ENCODE measurements at regions not wholly inside any gene's neighbourhood (a gene's known extent, or its start where the extent isn't known, plus 50 kb on each side); places are given as distances from the start of the nearest gene placed in this dataset.
"Not testable (repeated sequence)": the region's sequence is repeated elsewhere in the genome, so short reads cannot be mapped to it uniquely, and the experiment has no call there.

DNA sequence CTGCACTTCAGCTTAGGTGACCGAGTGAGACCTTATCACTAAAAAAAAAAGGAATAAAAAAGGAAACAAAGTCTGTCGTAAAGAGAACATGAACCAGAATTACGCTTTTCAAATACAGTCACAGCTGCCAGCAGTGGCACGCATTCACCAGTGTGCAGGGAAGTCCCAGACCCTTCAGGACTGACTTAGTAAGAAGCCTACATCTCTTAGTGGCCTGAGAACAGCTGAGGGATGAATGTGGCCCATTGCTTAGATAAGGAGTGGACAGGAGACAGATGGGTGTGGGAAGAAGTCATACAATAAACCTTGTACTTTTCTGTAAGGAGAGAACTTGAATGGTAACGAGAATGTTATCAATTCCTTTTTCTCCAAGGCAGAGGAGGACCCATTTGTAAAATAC lies 178.5 kb downstream of the JCAD start:
- DNase-seq = no peak

GRCh38 chr10:29879862-29880261 lies 179.5 kb downstream of the JCAD start:
- DNase-seq = no peak

GRCh38 chr10:29878492-29878891 lies 180.9 kb downstream of the JCAD start:
- DNase-seq = no peak

DNA sequence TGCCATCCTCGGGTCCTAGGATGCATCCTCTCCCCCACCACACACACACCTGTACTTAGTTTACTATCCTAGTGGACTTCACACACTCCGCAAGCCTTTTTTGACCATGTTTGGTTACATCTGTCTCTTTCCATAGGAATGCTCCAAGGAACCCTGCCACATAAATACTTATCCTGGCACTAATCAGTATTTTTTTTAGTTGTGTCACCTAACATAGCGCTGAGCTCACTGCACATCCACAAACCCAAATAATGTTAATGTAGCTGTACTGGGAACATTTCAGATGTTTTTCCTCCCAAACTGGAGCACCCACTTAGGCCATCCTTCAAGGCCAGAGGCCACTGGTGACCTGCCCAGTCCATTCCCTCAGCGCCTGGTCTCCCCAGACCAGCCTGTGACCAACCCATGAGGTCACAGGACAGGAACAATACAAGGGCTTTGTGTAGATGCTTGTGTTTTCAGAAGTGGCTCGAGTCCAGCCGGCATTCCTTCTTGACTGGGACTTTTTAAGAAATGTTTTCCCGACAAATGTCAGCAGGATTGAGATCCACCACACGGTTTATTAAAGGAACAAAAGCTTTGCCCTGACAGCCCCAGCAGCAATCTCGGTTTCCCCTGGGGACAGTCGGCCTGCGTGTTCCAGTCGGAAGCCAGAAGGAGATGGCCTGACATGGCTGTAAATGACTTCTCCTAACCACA lies 181.4 kb downstream of the JCAD start:
- DNase-seq = peak; percentile 15

- no peak for DNase-seq
Observed at GRCh38 chr10:29876008-29876555, 183.3 kb downstream of the JCAD start.

GRCh38 chr10:29874606-29875269 lies 184.6 kb downstream of the JCAD start:
- no peak for DNase-seq

GRCh38 chr10:29873941-29874484 lies 185.4 kb downstream of the JCAD start:
- peak; percentile 23 for DNase-seq

GRCh38 chr10:29870522-29871044 lies 188.8 kb downstream of the JCAD start:
- no peak for DNase-seq

GRCh38 chr10:29869593-29869992 lies 189.8 kb downstream of the JCAD start:
- DNase-seq = no peak

DNA sequence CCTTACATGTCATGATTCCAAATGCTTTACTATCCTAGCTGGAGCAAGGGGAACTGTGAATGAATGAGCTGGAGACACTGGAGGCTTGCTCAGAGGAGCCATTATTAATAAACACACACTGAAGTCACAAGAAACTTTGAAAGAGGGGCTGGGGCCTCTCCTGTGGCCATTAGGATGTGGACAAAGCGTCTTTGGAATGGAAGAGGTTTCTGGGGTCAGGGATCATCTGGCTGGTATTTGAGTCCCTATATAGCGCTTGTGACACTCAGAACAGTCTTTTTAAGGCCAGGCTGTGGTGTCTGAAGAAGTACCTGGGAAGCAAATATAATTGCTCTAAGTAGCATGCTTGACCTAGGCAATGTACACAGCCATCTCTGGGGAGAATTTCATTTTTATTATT lies 193.0 kb downstream of the JCAD start:
- DNase-seq = no peak

DNA sequence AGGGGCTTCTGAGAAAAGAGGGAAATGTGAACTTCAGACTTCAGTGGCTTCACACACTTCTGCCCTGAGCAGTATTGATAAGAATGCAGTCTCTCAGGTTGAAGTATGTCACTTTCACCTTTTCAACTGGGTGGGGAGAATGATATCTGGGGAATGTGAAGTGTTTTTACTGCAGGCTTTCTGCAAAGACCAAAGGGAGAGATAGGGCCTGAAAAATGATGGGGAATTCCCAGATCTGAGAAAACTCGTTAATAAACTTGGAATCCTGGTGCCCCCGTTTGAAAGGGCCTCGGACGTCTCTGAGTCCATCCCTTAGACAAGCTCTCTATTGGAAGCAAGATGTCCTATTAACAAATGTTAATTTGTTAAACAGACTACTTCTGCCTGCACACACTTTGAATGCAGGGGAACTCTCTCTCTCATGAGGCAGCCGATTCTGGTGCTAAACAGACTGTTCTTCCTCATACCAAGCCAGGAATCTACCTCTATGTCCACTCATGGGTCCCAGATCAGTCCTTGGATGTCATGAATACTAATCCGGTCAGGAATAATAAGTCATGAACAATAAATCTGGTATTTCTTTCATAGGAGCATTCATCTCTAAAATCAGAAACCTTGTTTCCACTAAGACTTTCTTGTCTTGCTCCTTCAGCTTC lies 193.6 kb downstream of the JCAD start:
- no peak for DNase-seq

DNA sequence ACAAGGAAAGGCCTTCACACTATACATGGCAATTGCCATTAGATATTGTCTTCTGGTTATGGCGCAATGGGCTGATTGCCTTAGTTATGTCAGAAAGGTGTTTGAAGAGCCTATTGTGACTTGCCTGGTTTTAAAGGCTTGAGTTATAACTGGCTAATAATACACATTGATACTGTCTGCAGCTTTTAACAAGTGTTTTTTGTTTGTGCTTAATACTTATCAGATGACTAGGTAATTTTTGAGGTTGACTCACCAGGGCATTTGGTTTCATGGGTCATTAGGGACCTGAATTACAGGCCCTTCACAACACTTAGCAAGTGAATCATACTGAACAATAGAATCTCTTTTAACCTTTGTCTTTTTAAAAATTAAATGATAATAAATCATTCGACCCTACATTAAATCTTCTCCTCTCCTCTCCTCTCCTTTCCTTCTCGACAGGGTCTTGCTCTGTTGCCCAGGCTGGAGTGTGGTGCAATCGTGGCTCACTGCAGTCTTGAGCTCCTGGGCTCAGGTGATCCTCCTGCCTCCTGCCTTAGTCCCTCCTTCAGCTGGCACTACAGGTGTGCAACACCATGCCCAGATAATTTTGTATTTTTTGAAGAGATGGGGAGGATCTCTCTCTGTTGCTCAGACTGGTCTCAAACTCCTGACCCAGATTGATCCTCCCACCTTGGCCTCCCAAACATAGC lies 196.3 kb downstream of the JCAD start:
- DNase-seq = peak; percentile 74

DNA sequence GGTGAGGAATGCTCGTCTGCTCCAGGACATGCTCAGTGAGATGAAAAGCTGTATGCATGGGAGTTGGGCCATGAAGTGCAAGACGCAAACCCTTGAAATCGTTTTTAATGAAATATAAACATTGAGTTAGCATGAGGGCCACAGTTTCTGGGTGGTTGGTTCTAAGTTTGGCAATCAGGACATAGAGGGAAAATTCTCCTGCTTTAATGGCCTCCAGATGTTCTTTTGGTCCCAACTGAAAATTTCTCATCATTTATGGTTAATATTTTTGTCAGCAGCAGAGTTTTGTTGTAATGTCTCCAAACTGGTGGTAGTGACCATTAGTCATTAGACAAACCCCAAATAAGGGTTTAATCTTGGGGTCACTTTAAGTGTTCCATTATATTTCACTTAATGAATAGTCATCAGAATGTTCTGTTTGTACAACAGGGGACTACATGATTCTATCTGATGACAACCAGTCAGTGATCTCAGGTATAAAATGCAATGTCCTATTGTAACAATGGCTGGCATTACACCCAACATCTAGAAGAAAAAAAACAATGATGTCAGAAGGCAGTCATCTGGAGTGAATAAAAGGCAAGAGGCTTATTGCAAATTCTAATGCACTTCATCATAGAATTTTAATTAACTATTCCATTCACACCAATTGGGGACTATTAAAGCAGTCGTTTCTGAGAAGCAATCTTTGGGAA lies 197.4 kb downstream of the JCAD start:
- peak; percentile 93 for DNase-seq

DNA sequence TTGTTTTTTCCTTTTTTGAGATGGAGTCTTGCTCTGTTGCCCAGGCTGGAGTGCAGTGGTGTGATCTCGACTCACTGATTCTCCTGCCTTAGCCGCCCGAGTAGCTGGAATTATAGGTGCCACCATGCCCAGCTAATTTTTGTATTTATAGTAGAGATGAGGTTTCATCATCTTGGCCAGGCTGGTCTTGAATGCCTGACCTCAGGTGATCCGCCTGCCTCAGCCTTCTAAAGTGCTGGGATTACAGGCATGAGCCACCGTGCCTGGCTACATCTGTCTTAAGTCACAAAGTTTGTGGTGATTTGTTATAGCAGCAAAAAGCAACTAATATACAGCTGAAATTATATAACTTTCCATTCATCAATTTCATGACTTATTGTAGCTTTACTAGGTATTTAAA lies 198.2 kb downstream of the JCAD start:
- not testable (repeated sequence) for DNase-seq

GRCh38 chr10:29860166-29860565 lies 199.2 kb downstream of the JCAD start:
- peak; percentile 91 for DNase-seq

DNA sequence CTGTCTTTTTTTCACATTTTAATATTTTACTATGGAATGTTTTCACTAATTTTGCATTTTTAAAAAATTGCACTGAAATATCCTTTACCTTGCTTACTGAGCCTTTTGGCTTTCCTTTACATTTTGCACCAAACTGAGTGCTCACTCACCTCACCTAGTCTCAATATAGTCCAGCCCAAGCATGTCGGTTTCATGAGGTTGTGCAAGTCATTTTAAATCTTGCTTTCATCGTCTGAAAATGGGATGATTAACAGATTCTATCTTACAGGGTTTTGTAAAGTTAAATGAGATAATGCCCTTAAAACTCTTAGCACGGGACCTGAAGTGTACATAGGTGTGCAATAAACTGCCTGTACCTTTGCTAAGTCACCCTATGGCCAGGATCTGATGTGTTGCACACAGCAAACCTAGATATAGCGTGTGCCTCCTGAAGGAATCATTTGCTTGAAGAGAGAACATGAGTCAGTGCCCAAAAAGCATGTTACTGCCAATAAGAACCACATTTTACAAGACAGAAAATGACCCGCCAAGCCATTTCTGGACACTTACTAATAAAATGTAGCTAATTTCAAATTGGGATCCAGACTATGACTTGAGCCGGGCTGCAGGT lies 199.8 kb downstream of the JCAD start:
- DNase-seq = peak; percentile 35

DNA sequence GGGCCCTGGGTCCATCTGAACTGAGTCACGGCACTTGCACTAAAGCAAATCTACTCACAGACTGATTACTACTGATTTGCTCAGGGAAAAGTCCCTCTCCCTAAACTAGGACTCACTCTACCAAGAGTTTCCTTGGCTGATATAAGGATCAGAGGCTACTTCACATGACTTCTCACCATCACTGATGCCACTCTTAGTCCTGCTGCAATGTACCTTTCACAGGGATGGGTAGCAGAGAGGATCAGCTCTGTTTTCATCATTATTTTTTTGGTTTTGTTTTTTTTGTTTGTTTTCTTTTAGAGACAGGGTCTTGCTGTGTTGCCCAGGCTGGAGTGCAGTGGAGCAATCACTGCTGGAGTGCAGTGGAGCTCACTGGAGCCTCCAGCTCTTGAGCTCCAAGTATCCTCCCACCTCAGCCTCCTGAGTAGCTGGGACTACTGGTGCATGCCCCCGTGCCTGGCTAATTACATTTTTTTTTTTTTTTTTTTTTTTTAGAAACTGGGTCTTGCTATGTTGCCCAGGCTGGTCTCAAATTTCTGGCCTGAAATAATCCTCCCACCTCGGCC lies 200.6 kb downstream of the JCAD start:
- no peak for DNase-seq

DNA sequence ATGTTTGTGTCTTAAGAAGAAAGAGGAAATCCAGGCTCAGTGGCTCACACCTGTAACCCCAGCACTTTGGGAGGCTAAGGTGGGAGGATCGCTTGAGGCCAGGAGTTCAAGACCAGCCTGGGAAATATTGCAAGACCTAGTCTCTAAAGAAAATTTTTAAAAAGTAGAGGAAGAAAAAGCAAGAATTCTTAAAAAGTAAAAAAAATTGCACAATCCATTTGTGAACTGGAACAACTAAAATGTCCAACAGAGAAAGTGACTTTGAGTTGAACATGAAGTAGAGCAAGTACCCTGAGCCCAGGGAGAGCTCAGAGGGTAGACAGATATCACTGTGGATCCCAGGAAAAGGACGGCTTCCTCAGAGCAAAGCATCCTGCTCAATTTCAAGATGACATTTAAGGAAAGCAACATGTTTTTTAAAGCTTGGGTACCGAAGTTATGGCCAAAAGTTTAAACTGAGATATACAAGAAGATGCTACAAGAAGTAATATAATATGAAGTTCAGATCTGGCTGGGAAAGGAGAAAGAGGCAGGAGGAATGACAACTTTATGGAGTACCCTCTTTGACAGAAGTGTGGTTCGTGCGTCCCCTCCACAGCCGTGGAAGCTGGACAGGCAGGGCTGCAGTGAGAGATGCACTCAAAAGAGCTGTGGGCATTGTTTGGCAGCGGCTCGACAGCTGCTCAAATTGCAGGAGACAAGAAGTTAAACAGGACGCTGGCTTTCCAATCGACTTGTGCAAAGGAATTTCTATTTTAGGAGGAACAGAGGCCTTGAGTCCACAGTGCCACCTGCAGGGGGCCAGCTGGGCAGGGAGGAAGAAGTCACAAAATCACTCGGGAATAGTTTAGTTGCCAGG lies 201.3 kb downstream of the JCAD start:
- DNase-seq = peak; percentile 73

DNA sequence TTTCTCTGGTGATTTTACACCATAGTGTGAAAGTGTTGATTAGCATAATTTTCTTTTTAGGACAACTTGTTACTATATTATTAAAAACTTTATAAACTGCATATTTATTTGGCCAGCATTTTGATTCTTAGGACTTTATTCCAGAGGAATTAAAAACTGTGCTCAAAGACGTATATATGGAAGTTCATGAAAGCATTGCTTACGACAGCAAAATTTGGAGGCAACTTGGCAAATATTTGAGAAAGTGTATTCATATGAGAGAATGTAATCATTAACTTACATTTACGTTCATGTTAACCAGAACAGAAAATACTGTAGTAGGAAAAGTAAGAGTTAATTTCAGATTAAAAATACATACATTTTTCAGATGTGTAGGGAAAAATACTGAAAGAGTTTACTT lies 203.1 kb downstream of the JCAD start:
- DNase-seq = no peak

- no peak for DNase-seq
Observed at GRCh38 chr10:29853913-29854312, 205.5 kb downstream of the JCAD start.
